HepG2 (cell line): ENCODE measurements at regions not wholly inside any gene's neighbourhood (a gene's known extent, or its start where the extent isn't known, plus 50 kb on each side); places are given as distances from the start of the nearest gene placed in this dataset.

ENCODE experiments used
- ATAC-seq: fragments of 200-7000 bp; cut with Tn5 transposase; 3 replicates; pipeline ENCODE4 v1.9.1; 2020; ENCODE audit warnings: mild to moderate bottlenecking, moderate library complexity
- BruUV-seq: library from RNA; stranded (reverse); fragments of 400-500 nt; replicated peaks from 2 replicates; lab custom pipeline; 2021; lab: Mats Ljungman, UMichigan
- CTCF ChIA-PET: fragments of 300-600 bp; formaldehyde crosslinking; extraction: SDS; loops from one replicate; lab custom pipeline; 2021; ENCODE audit warnings: low total read pairs, inconsistent platforms, low intra/inter-chr PET ratio; lab: Yijun Ruan, JAX
- POLR2A ChIA-PET: fragments of 350-600 bp; sonication (Branson Sonifier 250); formaldehyde crosslinking; loops from one replicate; lab custom pipeline; 2020; ENCODE audit warnings: antibody characterized with exemption, inconsistent platforms; lab: Yijun Ruan, JAX
- DNase-seq: peaks from one replicate; pipeline ENCODE4 v3.0.0-alpha.2; 2015; ENCODE audit warnings: low spot score
- FAIRE-seq: peaks from 3 replicates; lab custom pipeline; 2011; peaks lifted over from hg19 to GRCh38; lab: Jason Lieb, UNC
- H2AFZ ChIP-seq: one replicate; pipeline ENCODE4 v1.6.1; 2011; ENCODE audit warnings: low read length, inconsistent platforms
- H3K27ac ChIP-seq: fragments of 300-600 bp; 3 replicates; pipeline ENCODE4 v1.8.0; 2011; ENCODE audit warnings: mixed run types, mild to moderate bottlenecking, mixed read lengths, low read length, inconsistent platforms; ENCODE audit not compliant: insufficient read depth; ENCODE audit errors: extremely low read length
- H3K27me3 ChIP-seq, 2 experiments: fragments of 200-600 bp in 1 of 2; 2 replicates in 1 of 2; 3 replicates in 1 of 2; pipeline versions ENCODE4 v1.6.0 to v1.8.0; 2011; ENCODE audit warnings: low read length in 2 of 2, mild to moderate bottlenecking in 2 of 2, moderate library complexity in 2 of 2, inconsistent platforms in 1 of 2; ENCODE audit not compliant: insufficient read depth in 2 of 2, control insufficient read depth in 1 of 2
- H3K36me3 ChIP-seq, 2 experiments: fragments of 200-600 bp in 1 of 2; replicated peaks in 1 of 2; 2 replicates in 1 of 2; 3 replicates in 1 of 2; pipeline versions ENCODE4 v1.5.1 to v1.8.0; 2011; ENCODE audit warnings: low read length in 2 of 2, inconsistent platforms in 1 of 2; ENCODE audit not compliant: insufficient read depth in 2 of 2, control insufficient read depth in 1 of 2
- H3K4me1 ChIP-seq: 2 replicates; pipeline ENCODE4 v1.5.1; 2012; ENCODE audit warnings: low read length, inconsistent platforms; ENCODE audit not compliant: insufficient read depth
- H3K4me2 ChIP-seq: 2 replicates; pipeline ENCODE4 v1.6.0; 2011; ENCODE audit warnings: low read depth, low read length, inconsistent platforms
- H3K4me3 ChIP-seq, 3 experiments: fragments of 200-600 bp in 1 of 3; sonication (generic), shearing (Covaris generic) in 1 of 3; replicated peaks in 1 of 3; 2 replicates each; pipeline ENCODE4 v1.5.1; 2011 to 2016; ENCODE audit warnings: low read length in 3 of 3, inconsistent platforms in 2 of 3, low read depth in 2 of 3, mild to moderate bottlenecking in 2 of 3, control low read depth in 1 of 3, mixed read lengths in 1 of 3; ENCODE audit not compliant: insufficient read depth in 1 of 3
- H3K79me2 ChIP-seq: one replicate; pipeline ENCODE4 v1.6.1; 2011; ENCODE audit warnings: low read length, inconsistent platforms; ENCODE audit not compliant: insufficient read depth
- H3K9ac ChIP-seq: 2 replicates; pipeline ENCODE4 v1.6.0; 2011; ENCODE audit warnings: mild to moderate bottlenecking, low read depth, low read length, inconsistent platforms; ENCODE audit not compliant: insufficient read depth
- H3K9me3 ChIP-seq: 2 replicates; pipeline ENCODE4 v1.5.1; 2012; ENCODE audit warnings: mild to moderate bottlenecking, low read length
- H4K20me1 ChIP-seq: 2 replicates; pipeline ENCODE4 v1.6.0; 2011; ENCODE audit warnings: inconsistent platforms, mild to moderate bottlenecking, low read length, moderate library complexity; ENCODE audit not compliant: insufficient read depth
- CCDC6 ChIP-seq: sonication (generic); formaldehyde crosslinking; IDR thresholded peaks from 2 replicates; pipeline ENCODE4 v1.8.1; 2022; ENCODE audit warnings: mild to moderate bottlenecking, missing genetic modification reagents, moderate library complexity
- MAX ChIP-seq: IDR thresholded peaks from 2 replicates; pipeline ENCODE4 v1.6.1; 2012; ENCODE audit warnings: inconsistent platforms
- SMARCE1 ChIP-seq: fragments of 450-650 bp; IDR thresholded peaks from 2 replicates; pipeline ENCODE4 v1.6.1; 2017; ENCODE audit warnings: borderline replicate concordance
- SRF ChIP-seq: IDR thresholded peaks from 2 replicates; pipeline ENCODE4 v1.6.1; 2011; ENCODE audit warnings: mild to moderate bottlenecking, low read depth, low read length, moderate library complexity
- U2AF1 ChIP-seq: fragments of 200-400 bp; formaldehyde crosslinking; optimal IDR thresholded peaks from 2 replicates; pipeline ENCODE3; 2017; ENCODE audit warnings: mild to moderate bottlenecking, low read depth, low read length
- ZNF138 ChIP-seq: sonication (generic); formaldehyde crosslinking; IDR thresholded peaks from 2 replicates; pipeline ENCODE4 v1.5.0; 2020; ENCODE audit warnings: mild to moderate bottlenecking, low read depth, missing genetic modification reagents
- ZNF678 ChIP-seq: sonication (generic); formaldehyde crosslinking; IDR thresholded peaks from 2 replicates; pipeline ENCODE4 v1.4.0; 2020; ENCODE audit warnings: mild to moderate bottlenecking, missing genetic modification reagents
- WGBS: methylation state at CpG from one replicate; pipeline ENCODE4 v1.1.6; 2017; ENCODE audit warnings: low lambda C conversion rate; 5-methylcytosine and 5-hydroxymethylcytosine counted together
- in situ Hi-C: cut with HindIII; loops from 2 replicates; pipeline ENCODE4 v1.10.0; 2017; ENCODE audit warnings: low pct_unique_long_range_greater_than_20kb; ENCODE audit not compliant: extremely low pct_ligation_motif_present
- intact Hi-C: fragments of 100-400 bp; cut with micrococcal nuclease; formaldehyde crosslinking; loops from one replicate; pipeline ENCODE4 v1.10.0; 2022; ENCODE audit not compliant: unreplicated experiment
- TF ChIP-seq, protein P1 (sequence below): IDR thresholded peaks from 2 replicates; pipeline ENCODE4 v1.6.1; 2016; ENCODE audit warnings: missing genetic modification reagents, missing compliant biosample characterization
- TF ChIP-seq, protein P2 (sequence below): sonication (generic); formaldehyde crosslinking; IDR thresholded peaks from 2 replicates; pipeline ENCODE4 v1.5.1; 2020; ENCODE audit warnings: mild to moderate bottlenecking, missing genetic modification reagents
- TF ChIP-seq, protein P3 (sequence below): sonication (generic); formaldehyde crosslinking; IDR thresholded peaks from 2 replicates; pipeline ENCODE4 v1.4.0; 2020; ENCODE audit warnings: missing genetic modification reagents, borderline replicate concordance
- TF ChIP-seq, protein P4 (sequence below): sonication (generic); formaldehyde crosslinking; IDR thresholded peaks from 2 replicates; pipeline ENCODE4 v1.8.1; 2023; ENCODE audit warnings: mild to moderate bottlenecking, inconsistent platforms, moderate library complexity, missing genetic modification reagents, borderline replicate concordance

DNA sequence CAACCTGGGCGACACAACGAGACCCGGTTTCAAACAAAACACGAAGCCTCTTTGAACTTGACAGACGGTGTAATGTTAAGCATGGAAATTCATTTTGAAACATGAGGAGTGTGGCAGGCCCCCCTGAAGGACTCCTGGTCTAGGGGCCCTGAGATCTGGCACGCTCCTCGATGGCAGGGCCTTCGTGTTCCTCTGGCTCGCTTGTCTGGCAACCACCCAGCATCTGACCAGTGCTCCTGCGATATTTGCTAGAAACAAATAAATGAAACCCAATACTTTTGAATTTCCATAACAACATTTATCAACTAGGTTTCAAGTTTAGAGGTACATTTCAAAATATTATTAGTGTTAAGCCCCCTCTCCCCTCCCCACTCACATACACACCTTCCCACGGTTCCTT lies 193.0 kb downstream of the ERCC6L2 start:
- H3K9ac ChIP-seq, result no peak overlapping the region
- peaks cover 8% of the 10 kb centered on the region; the same call in 1 of the 2 replicates for H3K4me1 ChIP-seq
- no TSS peak for BruUV-seq
- no peak overlapping the region for H3K4me2 ChIP-seq
- no peaks in the 10 kb centered on the region for H4K20me1 ChIP-seq
- no peaks in the 10 kb centered on the region for H3K36me3 ChIP-seq
- H3K27ac ChIP-seq, result no peak overlapping the region
- ATAC-seq (no peak), FAIRE-seq (no peak), DNase-seq (no peak)
- no peak overlapping the region for H2AFZ ChIP-seq
- in situ Hi-C loops, result no loop called here
- H3K27me3 ChIP-seq, result peaks cover 0 to 19% of the 10 kb centered on the region in 2 experiments; a peak in 3 of 5 replicates
- POLR2A ChIA-PET, result no interaction called here
- intact Hi-C loops, result loop anchor here (10.0 kb wide), 2 partner anchors 146 to 554 kb away; partner anchors contain the start of gene PTCH1
- 42% methylated on average over 11 of the region's 11 CpGs for WGBS
- no peaks in the 10 kb centered on the region for H3K9me3 ChIP-seq
- no peaks in the 10 kb centered on the region for H3K79me2 ChIP-seq
- no peak overlapping the region for H3K4me3 ChIP-seq
- CTCF ChIA-PET, result no interaction called here
- TF ChIP-seq MAX (no peak), ZNF138 (CRISPR knock-in tag) (no peak), SRF (no peak), ZNF678 (CRISPR knock-in tag) (no peak), SMARCE1 (no peak), CCDC6 (CRISPR knock-in tag) (no peak), U2AF1 (no peak)
- TF ChIP-seq, protein P1, sequence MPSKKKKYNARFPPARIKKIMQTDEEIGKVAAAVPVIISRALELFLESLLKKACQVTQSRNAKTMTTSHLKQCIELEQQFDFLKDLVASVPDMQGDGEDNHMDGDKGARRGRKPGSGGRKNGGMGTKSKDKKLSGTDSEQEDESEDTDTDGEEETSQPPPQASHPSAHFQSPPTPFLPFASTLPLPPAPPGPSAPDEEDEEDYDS (CRISPR knock-in tag), result no peak
- TF ChIP-seq, protein P2, sequence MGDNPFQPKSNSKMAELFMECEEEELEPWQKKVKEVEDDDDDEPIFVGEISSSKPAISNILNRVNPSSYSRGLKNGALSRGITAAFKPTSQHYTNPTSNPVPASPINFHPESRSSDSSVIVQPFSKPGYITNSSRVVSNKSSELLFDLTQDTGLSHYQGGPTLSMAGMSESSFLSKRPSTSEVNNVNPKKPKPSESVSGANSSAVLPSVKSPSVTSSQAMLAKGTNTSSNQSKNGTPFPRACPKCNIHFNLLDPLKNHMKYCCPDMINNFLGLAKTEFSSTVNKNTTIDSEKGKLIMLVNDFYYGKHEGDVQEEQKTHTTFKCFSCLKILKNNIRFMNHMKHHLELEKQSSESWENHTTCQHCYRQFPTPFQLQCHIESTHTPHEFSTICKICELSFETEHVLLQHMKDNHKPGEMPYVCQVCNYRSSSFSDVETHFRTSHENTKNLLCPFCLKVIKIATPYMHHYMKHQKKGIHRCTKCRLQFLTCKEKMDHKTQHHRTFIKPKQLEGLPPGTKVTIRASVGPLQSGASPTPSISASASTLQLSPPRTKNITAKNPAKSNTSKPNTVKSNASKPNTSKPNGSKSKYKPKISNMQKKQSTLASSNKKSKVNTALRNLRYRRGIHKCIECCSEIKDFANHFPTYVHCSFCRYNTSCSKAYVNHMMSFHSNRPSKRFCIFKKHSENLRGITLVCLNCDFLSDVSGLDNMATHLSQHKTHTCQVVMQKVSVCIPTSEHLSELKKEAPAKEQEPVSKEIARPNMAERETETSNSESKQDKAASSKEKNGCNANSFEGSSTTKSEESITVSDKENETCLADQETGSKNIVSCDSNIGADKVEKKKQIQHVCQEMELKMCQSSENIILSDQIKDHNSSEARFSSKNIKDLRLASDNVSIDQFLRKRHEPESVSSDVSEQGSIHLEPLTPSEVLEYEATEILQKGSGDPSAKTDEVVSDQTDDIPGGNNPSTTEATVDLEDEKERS (CRISPR knock-in tag), result no peak
- TF ChIP-seq, protein P3, sequence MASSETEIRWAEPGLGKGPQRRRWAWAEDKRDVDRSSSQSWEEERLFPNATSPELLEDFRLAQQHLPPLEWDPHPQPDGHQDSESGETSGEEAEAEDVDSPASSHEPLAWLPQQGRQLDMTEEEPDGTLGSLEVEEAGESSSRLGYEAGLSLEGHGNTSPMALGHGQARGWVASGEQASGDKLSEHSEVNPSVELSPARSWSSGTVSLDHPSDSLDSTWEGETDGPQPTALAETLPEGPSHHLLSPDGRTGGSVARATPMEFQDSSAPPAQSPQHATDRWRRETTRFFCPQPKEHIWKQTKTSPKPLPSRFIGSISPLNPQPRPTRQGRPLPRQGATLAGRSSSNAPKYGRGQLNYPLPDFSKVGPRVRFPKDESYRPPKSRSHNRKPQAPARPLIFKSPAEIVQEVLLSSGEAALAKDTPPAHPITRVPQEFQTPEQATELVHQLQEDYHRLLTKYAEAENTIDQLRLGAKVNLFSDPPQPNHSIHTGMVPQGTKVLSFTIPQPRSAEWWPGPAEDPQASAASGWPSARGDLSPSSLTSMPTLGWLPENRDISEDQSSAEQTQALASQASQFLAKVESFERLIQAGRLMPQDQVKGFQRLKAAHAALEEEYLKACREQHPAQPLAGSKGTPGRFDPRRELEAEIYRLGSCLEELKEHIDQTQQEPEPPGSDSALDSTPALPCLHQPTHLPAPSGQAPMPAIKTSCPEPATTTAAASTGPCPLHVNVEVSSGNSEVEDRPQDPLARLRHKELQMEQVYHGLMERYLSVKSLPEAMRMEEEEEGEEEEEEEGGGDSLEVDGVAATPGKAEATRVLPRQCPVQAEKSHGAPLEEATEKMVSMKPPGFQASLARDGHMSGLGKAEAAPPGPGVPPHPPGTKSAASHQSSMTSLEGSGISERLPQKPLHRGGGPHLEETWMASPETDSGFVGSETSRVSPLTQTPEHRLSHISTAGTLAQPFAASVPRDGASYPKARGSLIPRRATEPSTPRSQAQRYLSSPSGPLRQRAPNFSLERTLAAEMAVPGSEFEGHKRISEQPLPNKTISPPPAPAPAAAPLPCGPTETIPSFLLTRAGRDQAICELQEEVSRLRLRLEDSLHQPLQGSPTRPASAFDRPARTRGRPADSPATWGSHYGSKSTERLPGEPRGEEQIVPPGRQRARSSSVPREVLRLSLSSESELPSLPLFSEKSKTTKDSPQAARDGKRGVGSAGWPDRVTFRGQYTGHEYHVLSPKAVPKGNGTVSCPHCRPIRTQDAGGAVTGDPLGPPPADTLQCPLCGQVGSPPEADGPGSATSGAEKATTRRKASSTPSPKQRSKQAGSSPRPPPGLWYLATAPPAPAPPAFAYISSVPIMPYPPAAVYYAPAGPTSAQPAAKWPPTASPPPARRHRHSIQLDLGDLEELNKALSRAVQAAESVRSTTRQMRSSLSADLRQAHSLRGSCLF (CRISPR knock-in tag), result no peak
- TF ChIP-seq, protein P4, sequence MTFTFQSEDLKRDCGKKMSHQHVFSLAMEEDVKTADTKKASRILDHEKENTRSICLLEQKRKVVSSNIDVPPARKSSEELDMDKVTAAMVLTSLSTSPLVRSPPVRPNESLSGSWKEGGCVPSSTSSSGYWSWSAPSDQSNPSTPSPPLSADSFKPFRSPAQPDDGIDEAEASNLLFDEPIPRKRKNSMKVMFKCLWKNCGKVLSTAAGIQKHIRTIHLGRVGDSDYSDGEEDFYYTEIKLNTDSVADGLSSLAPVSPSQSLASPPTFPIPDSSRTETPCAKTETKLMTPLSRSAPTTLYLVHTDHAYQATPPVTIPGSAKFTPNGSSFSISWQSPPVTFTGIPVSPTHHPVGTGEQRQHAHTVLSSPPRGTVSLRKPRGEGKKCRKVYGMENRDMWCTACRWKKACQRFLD, result no peak
